Right lobe of liver (tissue), 6 donors: ENCODE measurements at regions not wholly inside any gene's neighbourhood (a gene's known extent, or its start where the extent isn't known, plus 50 kb on each side); places are given as distances from the start of the nearest gene placed in this dataset.
"Not testable (repeated sequence)": the region's sequence is repeated elsewhere in the genome, so short reads cannot be mapped to it uniquely, and the experiment has no call there.

Experiments used
- ATAC-seq, 4 donors: fragments of 200-7000 bp; cut with Tn5 transposase; one replicate each; pipeline ENCODE4 v1.9.1; 2020; ENCODE audit warnings: mild to moderate bottlenecking in 4 of 4, moderate library complexity in 4 of 4
- DNase-seq, 3 donors: peaks; one replicate each; pipeline ENCODE4 v3.0.0-alpha.2; 2020
- H3K27ac ChIP-seq, 3 donors: fragments of 200-600 bp; one replicate each; pipeline ENCODE4 v1.8.0; 2022
- H3K27me3 ChIP-seq, 2 donors: fragments of 200-600 bp; one replicate each; pipeline ENCODE4 v1.8.0; 2022
- H3K36me3 ChIP-seq, 4 donors: fragments of 200-600 bp; sonication (generic) in 1 of 4; one replicate each; pipeline versions ENCODE4 v1.5.1 to v1.8.0; 2017 to 2022; ENCODE audit warnings: control low read depth in 1 of 4
- H3K4me1 ChIP-seq, 4 donors: fragments of 200-600 bp; sonication (generic) in 1 of 4; one replicate each; pipeline versions ENCODE4 v1.5.1 to v1.8.0; 2017 to 2022; ENCODE audit warnings: control low read depth in 1 of 4
- H3K4me3 ChIP-seq, 3 donors: fragments of 200-600 bp; one replicate each; pipeline ENCODE4 v1.8.0; 2022
- H3K9me3 ChIP-seq, 4 donors: fragments of 200-600 bp; sonication (generic) in 1 of 4; one replicate each; pipeline versions ENCODE4 v1.5.1 to v1.8.0; 2017 to 2022; ENCODE audit warnings: control low read depth in 1 of 4
- CTCF ChIP-seq, 4 donors: fragments of 200-600 bp in 3 of 4; fragments of 450-650 bp in 1 of 4; IDR thresholded peaks; one replicate each; pipeline versions ENCODE4 v1.5.1 to v1.8.0; 2016 to 2022; ENCODE audit warnings: antibody characterized with exemption in 4 of 4, mild to moderate bottlenecking in 2 of 4
- POLR2A ChIP-seq: fragments of 450-650 bp; IDR thresholded peaks from one replicate; pipeline ENCODE4 v1.6.1; 2017; ENCODE audit warnings: antibody characterized with exemption, mild to moderate bottlenecking
- WGBS: methylation state at CpG from one replicate; pipeline ENCODE4 v1.1.6; 2018; ENCODE audit warnings: low coverage, low lambda C conversion rate; ENCODE audit not compliant: insufficient coverage; ENCODE audit errors: missing lambda C conversion rate; 5-methylcytosine and 5-hydroxymethylcytosine counted together
- intact Hi-C, 2 donors: fragments of 100-400 bp; cut with DNase I; formaldehyde crosslinking; loops; one replicate each; pipeline versions ENCODE4 v1.11.2 to v1.14.1; 2022
- donor health status: DM: no; HTN: yes; CAD: no.
- donor health status: DM: no; HTN: no; CAD: no.
- donor health status: DM: no; HTN: no; CAD: no.
- donor health status: DM: no; HTN: yes; CAD: no.
- donor health status: DM: no; HTN: yes; CAD: no.

- ATAC-seq: no peak
- intact Hi-C loops: no loop called here
- Histone ChIP-seq H3K4me3 (no peak overlapping the region), H3K4me1 (no peaks in the 10 kb centered on the region), H3K36me3 (no peaks in the 10 kb centered on the region), H3K27ac (no peak overlapping the region), H3K27me3 (no peaks in the 10 kb centered on the region), H3K9me3 (no peaks in the 10 kb centered on the region)
- no peak for TF ChIP-seq POLR2A
- TF ChIP-seq CTCF (IDR thresholded peaks at IDR 0.05): no peak
- no peak for DNase-seq
- WGBS: 61% methylated on average over 4 of the region's 4 CpGs
These were observed 143.4 kb downstream of the TMEM144 start for GRCh38 chr4:158353541-158354304.

GRCh38 chr4:158356301-158356700 lies 146.0 kb downstream of the TMEM144 start:
- DNase-seq (no peak), ATAC-seq (no peak)
- Histone ChIP-seq H3K27me3 (no peaks in the 10 kb centered on the region), H3K4me1 (no peaks in the 10 kb centered on the region), H3K4me3 (no peak overlapping the region), H3K36me3 (no peaks in the 10 kb centered on the region), H3K9me3 (no peaks in the 10 kb centered on the region), H3K27ac (no peak overlapping the region)
- 62% methylated on average over 5 of the region's 8 CpGs for WGBS
- no peak for TF ChIP-seq POLR2A
- TF ChIP-seq CTCF (IDR thresholded peaks at IDR 0.05): no peak
- intact Hi-C loops: no loop called here

GRCh38 chr4:158367932-158368441 lies 153.7 kb upstream of the RXFP1 start:
- DNase-seq, ATAC-seq, intact Hi-C loops, H3K27ac ChIP-seq, H3K36me3 ChIP-seq, H3K4me1 ChIP-seq, H3K27me3 ChIP-seq, H3K9me3 ChIP-seq, H3K4me3 ChIP-seq: not testable (repeated sequence)
- 80% methylated on average over 1 of the region's 9 CpGs for WGBS

GRCh38 chr4:158371158-158371557 lies 150.5 kb upstream of the RXFP1 start:
- DNase-seq: no peak
- Histone ChIP-seq H3K27me3 (no peaks in the 10 kb centered on the region), H3K4me1 (no peaks in the 10 kb centered on the region), H3K4me3 (no peak overlapping the region), H3K36me3 (no peaks in the 10 kb centered on the region), H3K9me3 (no peaks in the 10 kb centered on the region), H3K27ac (no peak overlapping the region)
- intact Hi-C loops: no loop called here
- 66% methylated on average over 3 of the region's 3 CpGs for WGBS
- TF ChIP-seq CTCF (IDR thresholded peaks at IDR 0.05) (no peak), POLR2A (no peak)
- ATAC-seq: no peak

GRCh38 chr4:158374318-158374717 lies 147.4 kb upstream of the RXFP1 start:
- no peak overlapping the region for H3K4me3 ChIP-seq
- H3K4me1 ChIP-seq: no peaks in the 10 kb centered on the region
- TF ChIP-seq CTCF (IDR thresholded peaks at IDR 0.05) (no peak), POLR2A (no peak)
- H3K36me3 ChIP-seq: no peaks in the 10 kb centered on the region
- WGBS: 67% methylated on average over 4 of the region's 4 CpGs
- ATAC-seq (no peak), DNase-seq (no peak)
- H3K27ac ChIP-seq: no peak overlapping the region
- no peaks in the 10 kb centered on the region for H3K9me3 ChIP-seq
- intact Hi-C loops: no loop called here
- H3K27me3 ChIP-seq: no peaks in the 10 kb centered on the region
